ENCODE measurements at regions not wholly inside any gene's neighbourhood (a gene's known extent, or its start where the extent isn't known, plus 50 kb on each side); places are given as distances from the start of the nearest gene placed in this dataset.

- TF ChIP-seq POLR2AphosphoS5 (IDR thresholded peaks at IDR 0.05; ENCODE audit: borderline replicate concordance, low read depth, low read length) = no peak
- TF ChIP-seq EZH2 (IDR thresholded peaks at IDR 0.05) = no peak
Measured at GRCh38 chr16:65312071-65312470, 190.2 kb upstream of the CDH11 start.
